GM12892 (cell line): ENCODE measurements at regions not wholly inside any gene's neighbourhood (a gene's known extent, or its start where the extent isn't known, plus 50 kb on each side); places are given as distances from the start of the nearest gene placed in this dataset.

Experiments used
- DNase-seq: peaks from one replicate; pipeline ENCODE4 v3.0.0; 2011; ENCODE audit not compliant: insufficient read length
- FAIRE-seq: peaks from 2 replicates; lab custom pipeline; 2011; peaks lifted over from hg19 to GRCh38; lab: Jason Lieb, UNC
- POLR2A ChIP-seq: IDR thresholded peaks from 2 replicates; pipeline ENCODE4 v1.6.1; 2011; ENCODE audit warnings: low read depth, low read length, control low read depth
- POLR2AphosphoS5 ChIP-seq: IDR thresholded peaks from 2 replicates; pipeline ENCODE4 v1.6.1; 2011; ENCODE audit warnings: low read depth, low read length, control low read depth
- TAF1 ChIP-seq: IDR thresholded peaks from 2 replicates; pipeline ENCODE4 v1.6.1; 2011; ENCODE audit warnings: low read depth, mild to moderate bottlenecking, control low read depth, low read length, borderline replicate concordance

- no peak for TF ChIP-seq POLR2A
- TF ChIP-seq POLR2AphosphoS5: no peak
- no peak for FAIRE-seq
- DNase-seq: no peak
Measured at GRCh38 chr1:117770981-117771531, 158.4 kb downstream of the GDAP2 start.

- FAIRE-seq (no peak), DNase-seq (no peak)
- TF ChIP-seq TAF1 (no peak), POLR2A (no peak), POLR2AphosphoS5 (no peak)
Measured at GRCh38 chr1:117779364-117779763, 150.1 kb downstream of the GDAP2 start.

GRCh38 chr1:117780687-117781475, 148.5 kb downstream of the GDAP2 start:
- no peak for FAIRE-seq
- no peak for DNase-seq
- TF ChIP-seq POLR2A: no peak

- no peak for TF ChIP-seq POLR2A
- no peak for TF ChIP-seq TAF1
- no peak for DNase-seq
- FAIRE-seq: no peak
Measured at GRCh38 chr1:117782056-117782455, 147.4 kb downstream of the GDAP2 start.

- FAIRE-seq: no peak
Measured at GRCh38 chr1:117783606-117784396, 145.6 kb downstream of the GDAP2 start.

GRCh38 chr1:117788014-117788413, 141.4 kb downstream of the GDAP2 start:
- TF ChIP-seq TAF1 (no peak), POLR2AphosphoS5 (no peak), POLR2A (no peak)
- FAIRE-seq: no peak

More at GRCh38 chr1:117783606-117784396, 145.6 kb downstream of the GDAP2 start:
- TF ChIP-seq TAF1 (no peak), POLR2A (no peak), POLR2AphosphoS5 (no peak)
- no peak for DNase-seq

GRCh38 chr1:117793413-117793812, 136.0 kb downstream of the GDAP2 start:
- DNase-seq (no peak), FAIRE-seq (no peak)
- no peak for TF ChIP-seq POLR2A
- TF ChIP-seq POLR2AphosphoS5: no peak
- TF ChIP-seq TAF1: no peak

More at GRCh38 chr1:117788014-117788413, 141.4 kb downstream of the GDAP2 start:
- no peak for DNase-seq

- DNase-seq (no peak), FAIRE-seq (no peak)
- TF ChIP-seq TAF1 (no peak), POLR2A (no peak), POLR2AphosphoS5 (no peak)
Measured at GRCh38 chr1:117794073-117794472, 135.3 kb downstream of the GDAP2 start.

- FAIRE-seq (no peak), DNase-seq (no peak)
- TF ChIP-seq TAF1 (no peak), POLR2A (no peak), POLR2AphosphoS5 (no peak)
Measured at GRCh38 chr1:117795190-117795589, 134.2 kb downstream of the GDAP2 start.

- FAIRE-seq: no peak
- no peak for DNase-seq
- no peak for TF ChIP-seq POLR2AphosphoS5
Measured at GRCh38 chr1:117795792-117796191, 133.6 kb downstream of the GDAP2 start.

GRCh38 chr1:117796226-117796625, 133.2 kb downstream of the GDAP2 start:
- FAIRE-seq: no peak
- no peak for TF ChIP-seq TAF1
- TF ChIP-seq POLR2A: no peak
- DNase-seq: no peak

- FAIRE-seq (no peak), DNase-seq (no peak)
- no peak for TF ChIP-seq POLR2A
- TF ChIP-seq TAF1: no peak
- TF ChIP-seq POLR2AphosphoS5: no peak
Measured at GRCh38 chr1:117798550-117798949, 130.9 kb downstream of the GDAP2 start.
